ENCODE measurements at regions not wholly inside any gene's neighbourhood (a gene's known extent, or its start where the extent isn't known, plus 50 kb on each side); places are given as distances from the start of the nearest gene placed in this dataset.
A peak's percentile ranks its signal among the peaks of the same experiment; 100 is the strongest.

DNA sequence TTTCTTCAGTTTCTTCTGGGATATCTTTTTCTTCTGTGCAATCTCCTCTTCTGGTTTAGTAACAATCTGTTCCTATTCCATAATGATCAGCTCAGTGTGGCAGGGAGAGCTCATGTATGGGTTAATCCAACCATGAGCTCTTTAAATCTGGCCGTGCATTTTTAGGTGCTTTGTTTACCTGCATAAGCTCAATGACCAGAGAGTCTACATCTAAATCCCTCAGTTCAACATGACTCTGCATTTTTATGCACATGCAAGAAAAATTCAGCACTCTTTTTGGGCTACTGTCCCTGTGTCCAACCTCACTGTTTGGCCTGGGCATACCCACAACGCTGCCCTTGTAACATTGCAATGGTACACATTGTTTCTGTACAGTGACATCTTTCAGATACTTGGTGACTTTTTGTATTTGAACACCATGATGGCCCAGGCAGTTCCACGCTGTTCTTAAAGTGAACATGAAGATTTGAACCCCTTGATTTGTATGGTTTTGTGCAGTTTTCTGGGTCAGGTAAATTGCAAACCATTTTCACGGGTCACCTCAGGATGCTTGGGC lies 243.3 kb upstream of the SRRM4 start:
- H3K27me3 ChIP-seq (ENCODE audit: control insufficient read depth in 2 of 2, insufficient read depth in 2 of 2, low read length in 2 of 2): no peaks in the 10 kb centered on the region
- no peaks in the 10 kb centered on the region for H3K79me2 ChIP-seq (ENCODE audit: control insufficient read depth, insufficient read depth, low read length)
- H3K4me3 ChIP-seq: no peak overlapping the region
- no peak overlapping the region for H2AFZ ChIP-seq (ENCODE audit: low read depth, low read length)
- no peak overlapping the region for H3K27ac ChIP-seq (ENCODE audit: extremely low read depth, low read depth, low read length)
- CTCF ChIA-PET (ENCODE audit: low intra/inter-chr PET ratio): no interaction called here
- H4K20me1 ChIP-seq (replicated peaks; ENCODE audit: control insufficient read depth, insufficient read depth, low read length): no peaks in the 10 kb centered on the region
- H3K4me1 ChIP-seq (replicated peaks in 1 of 2; ENCODE audit: control insufficient read depth in 2 of 2, insufficient read depth in 2 of 2, low read length in 2 of 2): no peaks in the 10 kb centered on the region
- no peak for ATAC-seq
- H3K4me2 ChIP-seq (ENCODE audit: insufficient read depth, low read length): no peak overlapping the region
- no peaks in the 10 kb centered on the region for H3K36me3 ChIP-seq (ENCODE audit: control insufficient read depth, insufficient read depth, low read length)
- no peaks in the 10 kb centered on the region for H3K9me1 ChIP-seq (ENCODE audit: control insufficient read depth, insufficient read depth, low read length)
- TF ChIP-seq MCM7 (IDR thresholded peaks at IDR 0.05) (no peak), POLR2AphosphoS5 (IDR thresholded peaks at IDR 0.05; ENCODE audit: control insufficient read depth, insufficient read depth, low read depth, low read length) (no peak), CCAR2 (IDR thresholded peaks at IDR 0.05; ENCODE audit: low read depth, low read length) (no peak), PHB (CRISPR knock-in tag; IDR thresholded peaks at IDR 0.05) (no peak), POLR2B (IDR thresholded peaks at IDR 0.05; ENCODE audit: low read depth, partially characterized antibody) (no peak), SIN3A (IDR thresholded peaks at IDR 0.05; ENCODE audit: borderline replicate concordance in 2 of 2, control insufficient read depth in 1 of 2, low read depth in 2 of 2, low read length in 2 of 2) (no peak), EZH2 (IDR thresholded peaks at IDR 0.05; ENCODE audit: borderline replicate concordance, low read depth, low read length) (no peak), MAFG (tag; conservative IDR thresholded peaks at IDR 0.05) (peak; percentile 47), HCFC1 (IDR thresholded peaks at IDR 0.05; ENCODE audit: low read depth, low read length) (no peak), ZFP1 (CRISPR knock-in tag; IDR thresholded peaks at IDR 0.05) (no peak), ZNF717 (CRISPR knock-in tag; IDR thresholded peaks at IDR 0.05) (no peak), MYC (IDR thresholded peaks at IDR 0.05; ENCODE audit: low read depth, low read length) (no peak), MYC (CRISPR knock-in tag; IDR thresholded peaks at IDR 0.05; ENCODE audit: borderline replicate concordance, low read depth) (no peak), ZNF316 (IDR thresholded peaks at IDR 0.05) (peak; percentile 40), NFE2 (IDR thresholded peaks at IDR 0.05; ENCODE audit: low read depth) (peak; percentile 29; the same call in 1 of the 2 replicates), ZBTB34 (CRISPR knock-in tag; IDR thresholded peaks at IDR 0.05) (no peak), ZFX (CRISPR knock-in tag; IDR thresholded peaks at IDR 0.05) (no peak), RBM25 (IDR thresholded peaks at IDR 0.05; ENCODE audit: low read depth, low read length, severe bottlenecking) (no peak), L3MBTL2 (IDR thresholded peaks at IDR 0.05) (no peak)
- POLR2A ChIA-PET: interaction anchor here (0.6 kb wide), 1 partner anchor 288 kb away, joined by 3 read pairs; no protein-coding TSS in a partner anchor
- intact Hi-C loops (cut with micrococcal nuclease) (no loop called here), in situ Hi-C loops (cut with MboI) (no loop called here)
- no peak for FAIRE-seq
- DNase-seq (ENCODE audit: extremely low read depth in 1 of 4, low spot score in 3 of 4): no peak
- 0% methylated on average over 4 of the region's 4 CpGs for WGBS (ENCODE audit: insufficient coverage, low coverage, missing lambda C conversion rate)
- H3K9ac ChIP-seq (ENCODE audit: insufficient read depth in 1 of 2, low read depth in 2 of 2, low read length in 2 of 2): no peak overlapping the region
- no TSS peak for BruUV-seq (replicated peaks)
- H3K9me3 ChIP-seq (replicated peaks; ENCODE audit: control insufficient read depth, insufficient read depth, low read depth, low read length): no peaks in the 10 kb centered on the region
